ENCODE measurements at regions not wholly inside any gene's neighbourhood (a gene's known extent, or its start where the extent isn't known, plus 50 kb on each side); places are given as distances from the start of the nearest gene placed in this dataset.

- TF ChIP-seq ZNF518A (tag by site-specific recombination; conservative IDR thresholded peaks at IDR 0.05; ENCODE audit: low read depth): no peak
- TF ChIP-seq CTCF (tag by site-specific recombination; IDR thresholded peaks at IDR 0.05): no peak
- no peak for TF ChIP-seq REPIN1 (tag by site-specific recombination; IDR thresholded peaks at IDR 0.05; ENCODE audit: low read depth)
- no peak for TF ChIP-seq PBX3 (CRISPR knock-in tag; IDR thresholded peaks at IDR 0.05)
- no peak for TF ChIP-seq ZNF621 (tag by site-specific recombination; IDR thresholded peaks at IDR 0.05)
- no peak for TF ChIP-seq ZNF394 (tag by site-specific recombination; IDR thresholded peaks at IDR 0.05; ENCODE audit: borderline replicate concordance)
- no peak for TF ChIP-seq ZNF549 (tag by site-specific recombination; IDR thresholded peaks at IDR 0.05)
- TF ChIP-seq ZNF792 (tag by site-specific recombination; IDR thresholded peaks at IDR 0.05): no peak
- no peak for TF ChIP-seq ZNF777 (tag by site-specific recombination; IDR thresholded peaks at IDR 0.05; ENCODE audit: borderline replicate concordance)
- TF ChIP-seq ZBTB10 (tag by site-specific recombination; IDR thresholded peaks at IDR 0.05): no peak
- TF ChIP-seq ZBTB20 (tag by site-specific recombination; IDR thresholded peaks at IDR 0.05): no peak
- TF ChIP-seq ZSCAN30 (tag by site-specific recombination; IDR thresholded peaks at IDR 0.05): no peak
- TF ChIP-seq ZBTB11 (tag by site-specific recombination; conservative IDR thresholded peaks at IDR 0.05; ENCODE audit: low read depth): no peak
- no peak for TF ChIP-seq ZSCAN18 (tag by site-specific recombination; IDR thresholded peaks at IDR 0.05)
Observed at GRCh38 chr22:48407256-48407955, 1420.3 kb downstream of the BRD1 start.
